ENCODE measurements at regions not wholly inside any gene's neighbourhood (a gene's known extent, or its start where the extent isn't known, plus 50 kb on each side); places are given as distances from the start of the nearest gene placed in this dataset.

DNA sequence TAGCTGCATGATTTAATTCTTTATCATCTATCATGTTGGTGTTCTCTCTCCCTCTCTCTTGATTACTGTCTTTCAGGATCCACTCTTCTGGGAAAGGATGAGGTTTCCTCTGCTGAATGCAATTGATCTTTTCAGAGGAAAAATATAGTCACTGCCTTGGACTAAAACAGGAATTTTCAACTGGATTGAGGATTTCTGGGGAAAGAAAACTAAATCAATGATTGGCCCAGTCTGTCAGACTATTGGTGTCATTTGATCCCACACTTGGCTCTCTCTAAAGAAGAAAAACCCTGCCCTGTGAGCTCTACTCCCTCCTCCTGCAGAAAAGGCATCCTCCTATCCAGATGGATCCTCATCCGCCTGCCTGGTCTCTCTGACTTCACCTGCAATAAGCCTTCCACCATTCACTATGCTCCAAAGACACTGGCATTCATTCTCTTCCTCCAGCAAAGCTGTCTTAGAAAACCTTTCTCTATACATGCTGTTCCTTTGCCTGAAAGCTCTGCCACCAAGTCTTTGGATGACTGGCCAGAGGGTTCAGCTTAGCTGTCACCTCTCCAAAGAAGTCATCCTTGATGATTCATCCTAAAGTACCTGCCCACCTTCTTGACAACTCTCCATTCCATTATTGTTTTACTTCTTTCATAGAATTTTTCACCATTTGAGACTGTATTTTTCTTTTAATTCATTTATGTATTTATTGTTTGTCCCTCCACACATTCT lies 127.7 kb upstream of the CAND1 start:
- Histone ChIP-seq H3K4me1 (no peaks in the 10 kb centered on the region), H3K36me3 (no peaks in the 10 kb centered on the region), H3K4me3 (no peak overlapping the region), H3K9me3 (no peaks in the 10 kb centered on the region), H3K27me3 (no peaks in the 10 kb centered on the region), H3K27ac (no peak overlapping the region)
- DNase-seq, result no peak
- 50 to 68% methylated on average over 1 of the region's 1 CpG for WGBS, 2 donors
- intact Hi-C loops (cut with DNase I), result no loop called here
- TF ChIP-seq EP300 (IDR thresholded peaks at IDR 0.05) (no peak), POLR2AphosphoS5 (IDR thresholded peaks at IDR 0.05) (no peak), POLR2A (IDR thresholded peaks at IDR 0.05) (no peak)
- TF ChIP-seq, protein P1, sequence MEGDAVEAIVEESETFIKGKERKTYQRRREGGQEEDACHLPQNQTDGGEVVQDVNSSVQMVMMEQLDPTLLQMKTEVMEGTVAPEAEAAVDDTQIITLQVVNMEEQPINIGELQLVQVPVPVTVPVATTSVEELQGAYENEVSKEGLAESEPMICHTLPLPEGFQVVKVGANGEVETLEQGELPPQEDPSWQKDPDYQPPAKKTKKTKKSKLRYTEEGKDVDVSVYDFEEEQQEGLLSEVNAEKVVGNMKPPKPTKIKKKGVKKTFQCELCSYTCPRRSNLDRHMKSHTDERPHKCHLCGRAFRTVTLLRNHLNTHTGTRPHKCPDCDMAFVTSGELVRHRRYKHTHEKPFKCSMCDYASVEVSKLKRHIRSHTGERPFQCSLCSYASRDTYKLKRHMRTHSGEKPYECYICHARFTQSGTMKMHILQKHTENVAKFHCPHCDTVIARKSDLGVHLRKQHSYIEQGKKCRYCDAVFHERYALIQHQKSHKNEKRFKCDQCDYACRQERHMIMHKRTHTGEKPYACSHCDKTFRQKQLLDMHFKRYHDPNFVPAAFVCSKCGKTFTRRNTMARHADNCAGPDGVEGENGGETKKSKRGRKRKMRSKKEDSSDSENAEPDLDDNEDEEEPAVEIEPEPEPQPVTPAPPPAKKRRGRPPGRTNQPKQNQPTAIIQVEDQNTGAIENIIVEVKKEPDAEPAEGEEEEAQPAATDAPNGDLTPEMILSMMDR (IDR thresholded peaks at IDR 0.05), result no peak

DNA sequence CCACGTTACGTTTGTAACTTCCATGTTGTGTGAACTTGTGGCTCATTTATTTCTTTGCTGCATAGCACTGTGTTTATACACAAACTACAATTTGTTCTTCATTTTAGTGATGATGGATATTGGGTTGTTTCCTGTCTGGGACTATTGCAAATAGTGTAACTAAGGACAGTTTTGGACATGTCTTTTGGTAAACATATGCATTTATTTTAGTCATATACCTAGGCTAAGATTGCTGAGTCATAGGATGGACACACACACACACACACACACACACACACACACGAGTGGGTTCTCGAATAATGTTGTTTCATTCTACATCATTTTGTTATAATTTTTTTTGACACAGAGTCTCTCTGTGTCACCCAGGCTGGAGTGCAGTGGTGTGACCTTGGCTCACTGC lies 123.5 kb upstream of the CAND1 start:
- Histone ChIP-seq H3K4me3 (no peak overlapping the region), H3K27me3 (no peaks in the 10 kb centered on the region), H3K4me1 (no peaks in the 10 kb centered on the region), H3K27ac (no peak overlapping the region), H3K36me3 (no peaks in the 10 kb centered on the region), H3K9me3 (no peaks in the 10 kb centered on the region)
- no peak for DNase-seq
- WGBS, 2 donors, result 69 to 74% methylated on average over 4 of the region's 4 CpGs
- intact Hi-C loops (cut with DNase I), result no loop called here
- no peak for TF ChIP-seq POLR2A (IDR thresholded peaks at IDR 0.05)
- TF ChIP-seq EP300 (IDR thresholded peaks at IDR 0.05), result no peak
- no peak for TF ChIP-seq POLR2AphosphoS5 (IDR thresholded peaks at IDR 0.05)
- TF ChIP-seq, protein P1 (IDR thresholded peaks at IDR 0.05), result no peak

- intact Hi-C loops (cut with DNase I), result no loop called here
- TF ChIP-seq EP300 (IDR thresholded peaks at IDR 0.05) (no peak), POLR2AphosphoS5 (IDR thresholded peaks at IDR 0.05) (no peak), POLR2A (IDR thresholded peaks at IDR 0.05) (no peak)
- TF ChIP-seq, protein P1 (IDR thresholded peaks at IDR 0.05), result no peak
- H3K36me3 ChIP-seq, result no peaks in the 10 kb centered on the region
- 46 to 53% methylated on average over 1 of the region's 1 CpG for WGBS, 2 donors
- H3K9me3 ChIP-seq, result no peaks in the 10 kb centered on the region
- no peak for DNase-seq
- H3K27me3 ChIP-seq, result no peaks in the 10 kb centered on the region
- H3K27ac ChIP-seq, result no peak overlapping the region
- H3K4me3 ChIP-seq, result no peak overlapping the region
- no peaks in the 10 kb centered on the region for H3K4me1 ChIP-seq
Observed at GRCh38 chr12:67147030-67147429, 122.1 kb upstream of the CAND1 start.

GRCh38 chr12:67147447-67147846 lies 121.7 kb upstream of the CAND1 start:
- no peaks in the 10 kb centered on the region for H3K4me1 ChIP-seq
- no peak for DNase-seq
- TF ChIP-seq, protein P1 (IDR thresholded peaks at IDR 0.05), result no peak
- no peak for TF ChIP-seq POLR2AphosphoS5 (IDR thresholded peaks at IDR 0.05)
- no peak for TF ChIP-seq POLR2A (IDR thresholded peaks at IDR 0.05)
- no peak for TF ChIP-seq EP300 (IDR thresholded peaks at IDR 0.05)
- no peak overlapping the region for H3K27ac ChIP-seq
- intact Hi-C loops (cut with DNase I), result no loop called here
- H3K27me3 ChIP-seq, result no peaks in the 10 kb centered on the region
- no peaks in the 10 kb centered on the region for H3K9me3 ChIP-seq
- H3K36me3 ChIP-seq, result no peaks in the 10 kb centered on the region
- H3K4me3 ChIP-seq, result no peak overlapping the region

DNA sequence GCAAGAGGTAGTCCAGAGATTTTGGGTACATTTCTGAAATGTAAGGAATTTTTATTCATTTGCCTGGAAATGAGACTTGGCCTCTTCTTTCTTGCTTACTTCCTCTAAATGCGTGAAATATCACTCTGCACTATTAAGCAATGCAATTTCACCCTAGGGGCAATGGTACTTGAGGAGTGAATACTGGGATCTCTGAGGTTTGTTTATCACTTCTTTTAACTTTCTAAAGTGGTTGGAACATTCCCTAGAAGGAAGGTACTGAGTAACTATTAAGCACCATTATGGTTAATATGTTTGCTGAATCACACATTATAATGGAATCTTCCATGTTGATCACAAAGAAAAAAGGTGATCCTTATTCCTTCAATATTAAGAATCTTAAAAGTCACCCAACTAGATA lies 120.9 kb upstream of the CAND1 start:
- no peak overlapping the region for H3K27ac ChIP-seq
- intact Hi-C loops (cut with DNase I), result no loop called here
- TF ChIP-seq EP300 (IDR thresholded peaks at IDR 0.05), result no peak
- TF ChIP-seq POLR2A (IDR thresholded peaks at IDR 0.05), result no peak
- TF ChIP-seq POLR2AphosphoS5 (IDR thresholded peaks at IDR 0.05), result no peak
- TF ChIP-seq, protein P1 (IDR thresholded peaks at IDR 0.05), result no peak
- no peaks in the 10 kb centered on the region for H3K36me3 ChIP-seq
- H3K4me3 ChIP-seq, result no peak overlapping the region
- H3K4me1 ChIP-seq, result no peaks in the 10 kb centered on the region
- H3K27me3 ChIP-seq, result no peaks in the 10 kb centered on the region
- WGBS, 2 donors, result 91 to 95% methylated on average over 1 of the region's 1 CpG
- H3K9me3 ChIP-seq, result no peaks in the 10 kb centered on the region
- no peak for DNase-seq
